ENCODE measurements at regions not wholly inside any gene's neighbourhood (a gene's known extent, or its start where the extent isn't known, plus 50 kb on each side); places are given as distances from the start of the nearest gene placed in this dataset.

- Histone ChIP-seq H3K27me3 (ENCODE audit: control insufficient read depth in 4 of 4, insufficient read depth in 4 of 4, low read length in 3 of 4) (no peaks in the 10 kb centered on the region), H3K36me3 (ENCODE audit: control insufficient read depth in 4 of 4, insufficient read depth in 3 of 4, low read depth in 1 of 4, low read length in 3 of 4) (peaks cover 0 to 3% (median 2%) of the 10 kb centered on the region in 4 donors), H3K9me3 (ENCODE audit: control insufficient read depth in 4 of 4, low read length in 3 of 4) (no peaks in the 10 kb centered on the region), H3K27ac (ENCODE audit: low read depth in 1 of 2, low read length in 2 of 2) (no peak overlapping the region), H3K4me3 (ENCODE audit: low read depth in 1 of 3, low read length in 3 of 3) (no peak overlapping the region), H3K4me1 (ENCODE audit: control insufficient read depth in 4 of 4, insufficient read depth in 4 of 4, low read length in 3 of 4) (peaks cover 5 to 28% (median 19%) of the 10 kb centered on the region in 4 donors), H3K9ac (ENCODE audit: low read depth in 1 of 2, low read length in 2 of 2) (no peak overlapping the region)
- DNase-seq (ENCODE audit: low spot score): no peak
- no peak for TF ChIP-seq ATF3 (IDR thresholded peaks at IDR 0.05)
- TF ChIP-seq FOXA1 (IDR thresholded peaks at IDR 0.05): no peak
- no peak for TF ChIP-seq REST (IDR thresholded peaks at IDR 0.05)
- no peak for TF ChIP-seq RXRA (IDR thresholded peaks at IDR 0.05)
- no peak for TF ChIP-seq SP1 (IDR thresholded peaks at IDR 0.05)
- no peak for TF ChIP-seq RAD21 (IDR thresholded peaks at IDR 0.05)
- TF ChIP-seq FOXA2 (IDR thresholded peaks at IDR 0.05): no peak
- no peak for TF ChIP-seq EGR1 (IDR thresholded peaks at IDR 0.05; ENCODE audit: low read depth in 2 of 2)
- no peak for TF ChIP-seq JUND (IDR thresholded peaks at IDR 0.05)
- TF ChIP-seq NR2F2 (IDR thresholded peaks at IDR 0.05): no peak
- no peak for TF ChIP-seq ZBTB33 (IDR thresholded peaks at IDR 0.05)
- WGBS: 61% methylated on average over 3 of the region's 3 CpGs
Observed at GRCh38 chr1:223009406-223009805, 133.6 kb downstream of the TLR5 start.

- Histone ChIP-seq H3K36me3 (ENCODE audit: control insufficient read depth in 4 of 4, insufficient read depth in 3 of 4, low read depth in 1 of 4, low read length in 3 of 4) (no peaks in the 10 kb centered on the region), H3K9me3 (ENCODE audit: control insufficient read depth in 4 of 4, low read length in 3 of 4) (no peaks in the 10 kb centered on the region), H3K4me3 (ENCODE audit: low read depth in 1 of 3, low read length in 3 of 3) (no peak overlapping the region), H3K27ac (ENCODE audit: low read depth in 1 of 2, low read length in 2 of 2) (peak overlapping the region in 1 of 2 donors; percentile 10), H3K27me3 (ENCODE audit: control insufficient read depth in 4 of 4, insufficient read depth in 4 of 4, low read length in 3 of 4) (no peaks in the 10 kb centered on the region), H3K9ac (ENCODE audit: low read depth in 1 of 2, low read length in 2 of 2) (peak overlapping the region in 1 of 2 donors; percentile 11), H3K4me1 (ENCODE audit: control insufficient read depth in 4 of 4, insufficient read depth in 4 of 4, low read length in 3 of 4) (peaks cover 5 to 28% (median 19%) of the 10 kb centered on the region in 4 donors)
- no peak for TF ChIP-seq JUND (IDR thresholded peaks at IDR 0.05)
- no peak for TF ChIP-seq ZBTB33 (IDR thresholded peaks at IDR 0.05)
- TF ChIP-seq ATF3 (IDR thresholded peaks at IDR 0.05): no peak
- no peak for TF ChIP-seq SP1 (IDR thresholded peaks at IDR 0.05)
- peak; percentile 41 to 63 for TF ChIP-seq RAD21 (IDR thresholded peaks at IDR 0.05)
- TF ChIP-seq GABPA (IDR thresholded peaks at IDR 0.05 in 1 of 2, conservative IDR thresholded peaks at IDR 0.05 in 1 of 2): no peak
- TF ChIP-seq HNF4A (conservative IDR thresholded peaks at IDR 0.05): peak; percentile 35 to 40
- TF ChIP-seq EGR1 (IDR thresholded peaks at IDR 0.05; ENCODE audit: low read depth in 2 of 2): no peak
- TF ChIP-seq FOXA1 (IDR thresholded peaks at IDR 0.05): no peak
- no peak for TF ChIP-seq CTCF (IDR thresholded peaks at IDR 0.05; ENCODE audit: low read depth, low read length, missing input control)
- TF ChIP-seq FOXA2 (IDR thresholded peaks at IDR 0.05): no peak
- no peak for TF ChIP-seq MAX (IDR thresholded peaks at IDR 0.05)
- TF ChIP-seq YY1 (IDR thresholded peaks at IDR 0.05): no peak
- TF ChIP-seq RXRA (IDR thresholded peaks at IDR 0.05): peak; percentile 34 to 65
- 29% methylated on average over 8 of the region's 8 CpGs for WGBS
- no peak for DNase-seq (ENCODE audit: low spot score)
Observed at GRCh38 chr1:223010582-223011504, 132.2 kb downstream of the TLR5 start.
